Panc1 (cell line): ENCODE measurements at regions not wholly inside any gene's neighbourhood (a gene's known extent, or its start where the extent isn't known, plus 50 kb on each side); places are given as distances from the start of the nearest gene placed in this dataset.

Experiments
- ATAC-seq: fragments of 200-7000 bp; cut with Tn5 transposase; 2 replicates; pipeline ENCODE4 v1.9.1; 2020; ENCODE audit warnings: mild to moderate bottlenecking, moderate library complexity
- BruUV-seq: library from RNA; stranded (reverse); fragments of 400-500 nt; replicated peaks from 2 replicates; lab custom pipeline; 2021; lab: Mats Ljungman, UMichigan
- CTCF ChIA-PET: fragments of 300-600 bp; sonication (Branson Sonifier 250); formaldehyde crosslinking; loops from one replicate; lab custom pipeline; 2022; ENCODE audit warnings: antibody characterized with exemption; lab: Charles Lee
- POLR2A ChIA-PET: fragments of 300-600 bp; sonication (Branson Sonifier 250); formaldehyde crosslinking; loops from one replicate; lab custom pipeline; 2022; ENCODE audit warnings: antibody characterized with exemption; lab: Charles Lee
- DNase-seq: peaks from one replicate; pipeline ENCODE4 v3.0.0-alpha.2; 2010; ENCODE audit warnings: low read depth, low spot score
- H3K27ac ChIP-seq: 2 replicates; pipeline ENCODE4 v1.5.1; 2011; ENCODE audit warnings: mild to moderate bottlenecking, low read length, inconsistent platforms
- H3K27me3 ChIP-seq: fragments of 200-500 bp; sonication (Bioruptor generic); 2 replicates; pipeline ENCODE4 v1.6.0; 2014; ENCODE audit warnings: low read length, inconsistent platforms; ENCODE audit not compliant: control insufficient read depth, insufficient read depth
- H3K36me3 ChIP-seq: fragments of 200-500 bp; sonication (Bioruptor generic); 2 replicates; pipeline ENCODE4 v1.5.1; 2014; ENCODE audit warnings: inconsistent platforms, mild to moderate bottlenecking, low read length, moderate library complexity; ENCODE audit not compliant: control insufficient read depth, insufficient read depth
- H3K4me1 ChIP-seq: 2 replicates; pipeline ENCODE4 v1.5.1; 2011; ENCODE audit warnings: inconsistent platforms, mild to moderate bottlenecking, low read length, moderate library complexity; ENCODE audit not compliant: control insufficient read depth, insufficient read depth
- H3K4me3 ChIP-seq, 2 experiments: 2 replicates each; pipeline ENCODE4 v1.5.1; 2011 to 2012; ENCODE audit warnings: low read depth in 2 of 2, low read length in 2 of 2, mild to moderate bottlenecking in 2 of 2, inconsistent platforms in 1 of 2, moderate library complexity in 1 of 2
- H3K9me3 ChIP-seq: fragments of 200-500 bp; sonication (Bioruptor generic); 2 replicates; pipeline ENCODE4 v1.5.1; 2014; ENCODE audit warnings: low read depth, mild to moderate bottlenecking, inconsistent platforms, low read length, moderate library complexity; ENCODE audit not compliant: control insufficient read depth, insufficient read depth
- POLR2AphosphoS5 ChIP-seq: IDR thresholded peaks from 2 replicates; pipeline ENCODE4 v1.6.1; 2012; ENCODE audit warnings: mild to moderate bottlenecking, low read depth, low read length, moderate library complexity
- SIN3A ChIP-seq: IDR thresholded peaks from 2 replicates; pipeline ENCODE4 v1.6.1; 2012; ENCODE audit warnings: low read depth, mild to moderate bottlenecking, low read length, moderate library complexity, borderline replicate concordance; ENCODE audit not compliant: insufficient read depth
- TCF7L2 ChIP-seq: IDR thresholded peaks from 2 replicates; pipeline ENCODE4 v1.6.1; 2011; ENCODE audit warnings: mild to moderate bottlenecking, low read depth, low read length, inconsistent platforms
- in situ Hi-C: cut with HindIII; loops from 2 replicates; pipeline ENCODE4 v1.10.0; 2016; ENCODE audit warnings: low sequenced_read_pairs, low pct_unique_long_range_greater_than_20kb
- intact Hi-C: fragments of 100-400 bp; cut with micrococcal nuclease; formaldehyde crosslinking; loops from one replicate; pipeline ENCODE4 v1.10.0; 2022; ENCODE audit not compliant: unreplicated experiment
- TF ChIP-seq, protein P1 (sequence below), 2 experiments: IDR thresholded peaks; 2 replicates each; pipeline ENCODE4 v1.6.1; 2011 to 2012; ENCODE audit warnings: low read depth in 2 of 2, control low read depth in 1 of 2, low read length in 1 of 2, mild to moderate bottlenecking in 1 of 2, moderate library complexity in 1 of 2; ENCODE audit not compliant: insufficient read depth in 1 of 2
- TF ChIP-seq, protein P2 (sequence below): fragments of 450-650 bp; IDR thresholded peaks from 2 replicates; pipeline ENCODE4 v1.5.1; 2017; ENCODE audit warnings: mild to moderate bottlenecking

DNA sequence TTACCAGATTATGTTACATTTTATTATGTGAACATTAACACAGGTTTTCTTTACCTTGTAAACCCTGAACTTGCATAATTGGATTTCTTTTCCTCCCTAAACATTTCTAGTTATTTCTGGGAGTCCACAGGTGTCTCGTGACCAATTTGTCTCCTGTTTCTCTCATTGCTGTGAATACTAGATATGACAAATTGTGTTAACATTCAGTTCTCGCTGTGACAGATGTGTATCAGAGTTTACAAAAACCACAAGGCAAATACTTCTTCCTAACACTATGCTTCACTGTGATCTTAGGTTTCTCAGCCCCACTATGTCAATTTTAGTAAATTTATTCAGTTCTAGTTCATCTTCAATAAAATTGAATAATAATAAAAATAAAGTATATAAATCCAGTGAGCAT is 1554.9 kb downstream of the EFNB2 start:
- CTCF ChIA-PET = no interaction called here
- no peak for ATAC-seq
- no TSS peak for BruUV-seq
- DNase-seq = no peak
- POLR2A ChIA-PET = no interaction called here
- H3K36me3 ChIP-seq = no peaks in the 10 kb centered on the region
- no peak overlapping the region for H3K27ac ChIP-seq
- intact Hi-C loops (no loop called here), in situ Hi-C loops (no loop called here)
- H3K27me3 ChIP-seq = no peaks in the 10 kb centered on the region
- H3K9me3 ChIP-seq = no peaks in the 10 kb centered on the region
- TF ChIP-seq, protein P1, sequence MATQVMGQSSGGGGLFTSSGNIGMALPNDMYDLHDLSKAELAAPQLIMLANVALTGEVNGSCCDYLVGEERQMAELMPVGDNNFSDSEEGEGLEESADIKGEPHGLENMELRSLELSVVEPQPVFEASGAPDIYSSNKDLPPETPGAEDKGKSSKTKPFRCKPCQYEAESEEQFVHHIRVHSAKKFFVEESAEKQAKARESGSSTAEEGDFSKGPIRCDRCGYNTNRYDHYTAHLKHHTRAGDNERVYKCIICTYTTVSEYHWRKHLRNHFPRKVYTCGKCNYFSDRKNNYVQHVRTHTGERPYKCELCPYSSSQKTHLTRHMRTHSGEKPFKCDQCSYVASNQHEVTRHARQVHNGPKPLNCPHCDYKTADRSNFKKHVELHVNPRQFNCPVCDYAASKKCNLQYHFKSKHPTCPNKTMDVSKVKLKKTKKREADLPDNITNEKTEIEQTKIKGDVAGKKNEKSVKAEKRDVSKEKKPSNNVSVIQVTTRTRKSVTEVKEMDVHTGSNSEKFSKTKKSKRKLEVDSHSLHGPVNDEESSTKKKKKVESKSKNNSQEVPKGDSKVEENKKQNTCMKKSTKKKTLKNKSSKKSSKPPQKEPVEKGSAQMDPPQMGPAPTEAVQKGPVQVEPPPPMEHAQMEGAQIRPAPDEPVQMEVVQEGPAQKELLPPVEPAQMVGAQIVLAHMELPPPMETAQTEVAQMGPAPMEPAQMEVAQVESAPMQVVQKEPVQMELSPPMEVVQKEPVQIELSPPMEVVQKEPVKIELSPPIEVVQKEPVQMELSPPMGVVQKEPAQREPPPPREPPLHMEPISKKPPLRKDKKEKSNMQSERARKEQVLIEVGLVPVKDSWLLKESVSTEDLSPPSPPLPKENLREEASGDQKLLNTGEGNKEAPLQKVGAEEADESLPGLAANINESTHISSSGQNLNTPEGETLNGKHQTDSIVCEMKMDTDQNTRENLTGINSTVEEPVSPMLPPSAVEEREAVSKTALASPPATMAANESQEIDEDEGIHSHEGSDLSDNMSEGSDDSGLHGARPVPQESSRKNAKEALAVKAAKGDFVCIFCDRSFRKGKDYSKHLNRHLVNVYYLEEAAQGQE (IDR thresholded peaks at IDR 0.05; ENCODE audit: insufficient read depth in 1 of 2, low read depth in 2 of 2, low read length in 1 of 2) = no peak
- TF ChIP-seq TCF7L2 = no peak
- no peak for TF ChIP-seq POLR2AphosphoS5
- no peak for TF ChIP-seq SIN3A
- TF ChIP-seq, protein P2, sequence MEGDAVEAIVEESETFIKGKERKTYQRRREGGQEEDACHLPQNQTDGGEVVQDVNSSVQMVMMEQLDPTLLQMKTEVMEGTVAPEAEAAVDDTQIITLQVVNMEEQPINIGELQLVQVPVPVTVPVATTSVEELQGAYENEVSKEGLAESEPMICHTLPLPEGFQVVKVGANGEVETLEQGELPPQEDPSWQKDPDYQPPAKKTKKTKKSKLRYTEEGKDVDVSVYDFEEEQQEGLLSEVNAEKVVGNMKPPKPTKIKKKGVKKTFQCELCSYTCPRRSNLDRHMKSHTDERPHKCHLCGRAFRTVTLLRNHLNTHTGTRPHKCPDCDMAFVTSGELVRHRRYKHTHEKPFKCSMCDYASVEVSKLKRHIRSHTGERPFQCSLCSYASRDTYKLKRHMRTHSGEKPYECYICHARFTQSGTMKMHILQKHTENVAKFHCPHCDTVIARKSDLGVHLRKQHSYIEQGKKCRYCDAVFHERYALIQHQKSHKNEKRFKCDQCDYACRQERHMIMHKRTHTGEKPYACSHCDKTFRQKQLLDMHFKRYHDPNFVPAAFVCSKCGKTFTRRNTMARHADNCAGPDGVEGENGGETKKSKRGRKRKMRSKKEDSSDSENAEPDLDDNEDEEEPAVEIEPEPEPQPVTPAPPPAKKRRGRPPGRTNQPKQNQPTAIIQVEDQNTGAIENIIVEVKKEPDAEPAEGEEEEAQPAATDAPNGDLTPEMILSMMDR = no peak
- H3K4me1 ChIP-seq = no peaks in the 10 kb centered on the region
- H3K4me3 ChIP-seq = no peak overlapping the region

DNA sequence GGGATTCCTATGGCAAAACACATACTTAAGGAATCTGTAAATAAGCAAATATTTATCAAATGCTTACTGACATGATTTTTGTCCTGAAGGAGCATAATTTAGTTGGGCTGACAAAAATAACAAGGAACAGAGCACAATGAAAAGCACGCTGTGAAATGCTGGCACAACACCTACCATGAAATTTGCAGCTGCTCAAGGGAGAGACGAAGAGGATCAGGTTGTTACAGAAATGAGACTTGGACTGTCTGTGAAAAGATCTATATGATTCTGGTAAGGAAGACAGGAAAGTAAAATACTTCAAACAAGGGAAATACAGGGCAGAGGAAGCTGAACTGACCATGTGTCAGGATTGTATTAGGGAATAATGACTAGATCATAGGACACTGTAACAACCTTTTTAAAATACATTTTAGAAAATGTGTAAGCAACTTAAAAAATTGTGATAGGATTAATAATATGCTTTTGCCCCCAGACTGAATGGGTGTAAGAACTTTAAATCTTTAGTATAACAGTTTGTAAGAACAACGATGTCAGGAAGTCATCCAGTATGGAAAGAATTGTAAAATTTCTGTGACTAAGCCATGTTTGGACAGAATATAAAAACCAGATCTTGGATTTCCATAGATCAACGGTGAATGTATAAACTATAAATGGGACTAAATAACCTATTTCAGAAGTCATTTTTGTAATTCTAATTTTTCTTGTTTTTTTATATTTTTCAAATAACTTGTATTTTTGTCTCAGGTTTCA is 1556.0 kb downstream of the EFNB2 start:
- ATAC-seq (no peak), DNase-seq (no peak)
- TF ChIP-seq SIN3A (no peak), TCF7L2 (no peak), POLR2AphosphoS5 (no peak)
- TF ChIP-seq, protein P2 = no peak
- TF ChIP-seq, protein P1 (IDR thresholded peaks at IDR 0.05; ENCODE audit: insufficient read depth in 1 of 2, low read depth in 2 of 2, low read length in 1 of 2) = no peak
- BruUV-seq = no TSS peak
- Histone ChIP-seq H3K4me1 (no peaks in the 10 kb centered on the region), H3K27me3 (no peaks in the 10 kb centered on the region), H3K27ac (no peak overlapping the region), H3K4me3 (no peak overlapping the region), H3K36me3 (no peaks in the 10 kb centered on the region), H3K9me3 (no peaks in the 10 kb centered on the region)
- intact Hi-C loops = no loop called here
- in situ Hi-C loops = no loop called here
- ChIA-PET CTCF (no interaction called here), POLR2A (no interaction called here)
